ENCODE measurements at regions not wholly inside any gene's neighbourhood (a gene's known extent, or its start where the extent isn't known, plus 50 kb on each side); places are given as distances from the start of the nearest gene placed in this dataset.
"Not testable (repeated sequence)": the region's sequence is repeated elsewhere in the genome, so short reads cannot be mapped to it uniquely, and the experiment has no call there.

GRCh38 chr3:103470498-103470897, 1035.7 kb downstream of the ZPLD1 start:
- Mint-ChIP-seq H3K27me3 (no peaks in the 10 kb centered on the region), H3K36me3 (no peaks in the 10 kb centered on the region), H3K4me1 (no peaks in the 10 kb centered on the region), H3K4me3 (no peak overlapping the region), H3K9me3 (no peaks in the 10 kb centered on the region), H3K27ac (no peak overlapping the region)
- CTCF ChIA-PET: no interaction called here
- DNase-seq: no peak

DNA sequence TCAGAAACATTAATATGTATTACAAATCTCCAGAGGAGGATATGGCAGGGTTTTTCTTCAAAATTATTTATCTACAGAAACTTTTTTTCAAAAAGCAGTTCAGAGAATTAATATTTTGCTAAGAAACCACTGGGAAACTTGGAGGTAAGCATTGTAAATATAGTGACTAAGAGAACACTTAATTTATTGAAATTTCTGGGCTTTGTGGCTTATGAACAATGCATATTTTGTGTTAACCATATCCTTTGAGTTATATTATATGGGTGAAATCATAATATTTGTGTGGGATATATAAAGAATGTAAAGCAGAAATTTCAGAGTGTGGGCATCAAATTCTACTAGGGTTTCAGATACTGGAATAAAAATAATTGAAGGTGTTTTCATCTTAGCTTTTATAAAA, 1059.2 kb downstream of the ZPLD1 start:
- DNase-seq: no peak
- Mint-ChIP-seq H3K4me3 (no peak overlapping the region), H3K27me3 (no peaks in the 10 kb centered on the region), H3K36me3 (no peaks in the 10 kb centered on the region), H3K27ac (no peak overlapping the region), H3K4me1 (no peaks in the 10 kb centered on the region), H3K9me3 (no peaks in the 10 kb centered on the region)
- CTCF ChIA-PET: no interaction called here

GRCh38 chr3:103494512-103494911, 1059.7 kb downstream of the ZPLD1 start:
- no peak for DNase-seq
- Mint-ChIP-seq H3K27ac (no peak overlapping the region), H3K4me1 (no peaks in the 10 kb centered on the region), H3K9me3 (no peaks in the 10 kb centered on the region), H3K27me3 (no peaks in the 10 kb centered on the region), H3K36me3 (no peaks in the 10 kb centered on the region), H3K4me3 (no peak overlapping the region)
- CTCF ChIA-PET: no interaction called here

DNA sequence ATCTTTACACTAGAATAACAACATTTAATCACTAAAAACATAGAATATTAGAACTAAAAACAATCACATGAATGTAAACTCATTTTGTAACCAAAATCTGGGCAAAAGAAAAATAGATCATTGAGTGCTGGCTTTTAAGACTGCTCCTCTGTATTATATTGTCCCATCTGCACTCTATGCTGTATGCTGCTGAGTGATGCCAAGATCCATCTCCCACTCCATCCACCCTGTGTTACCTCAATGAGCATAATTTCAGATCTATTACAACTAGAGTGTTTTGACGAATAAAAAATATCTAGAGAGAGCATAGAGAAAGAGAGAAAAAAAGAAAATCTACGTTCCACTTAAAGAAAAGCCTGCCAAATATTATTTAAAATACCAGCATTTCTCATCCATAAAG, 1060.4 kb downstream of the ZPLD1 start:
- no peak for DNase-seq
- Mint-ChIP-seq H3K27me3 (no peaks in the 10 kb centered on the region), H3K27ac (no peak overlapping the region), H3K4me3 (no peak overlapping the region), H3K9me3 (no peaks in the 10 kb centered on the region), H3K36me3 (no peaks in the 10 kb centered on the region), H3K4me1 (no peaks in the 10 kb centered on the region)
- CTCF ChIA-PET: no interaction called here

- Mint-ChIP-seq H3K27me3 (no peaks in the 10 kb centered on the region), H3K4me3 (no peak overlapping the region), H3K4me1 (no peaks in the 10 kb centered on the region), H3K27ac (no peak overlapping the region), H3K9me3 (no peaks in the 10 kb centered on the region), H3K36me3 (no peaks in the 10 kb centered on the region)
- no peak for DNase-seq
- CTCF ChIA-PET: no interaction called here
These were observed 1064.5 kb downstream of the ZPLD1 start for GRCh38 chr3:103499132-103499900.

- Mint-ChIP-seq H3K27ac (no peak overlapping the region), H3K27me3 (no peaks in the 10 kb centered on the region), H3K4me1 (no peaks in the 10 kb centered on the region), H3K4me3 (no peak overlapping the region), H3K36me3 (no peaks in the 10 kb centered on the region), H3K9me3 (no peaks in the 10 kb centered on the region)
- CTCF ChIA-PET: no interaction called here
- no peak for DNase-seq
These were observed 1065.2 kb downstream of the ZPLD1 start for GRCh38 chr3:103499967-103500366.

DNA sequence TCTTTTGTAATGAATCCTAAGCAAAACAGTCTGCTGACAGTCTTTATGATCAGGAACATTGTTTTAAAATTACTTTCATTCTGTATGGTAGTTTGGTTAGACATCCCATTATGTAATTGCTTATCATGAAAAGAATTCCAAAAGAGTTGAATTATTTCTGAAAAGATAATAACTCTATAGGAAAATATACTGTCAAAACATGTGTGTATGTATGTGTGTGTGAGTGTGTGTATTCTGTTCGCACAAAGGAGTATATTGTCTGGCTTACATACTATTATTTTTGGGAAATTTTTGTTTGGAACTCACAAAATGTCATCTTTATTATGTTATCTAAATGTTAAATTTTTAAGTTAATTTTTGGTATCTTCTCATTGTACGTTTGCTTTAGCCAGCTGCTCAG, 1075.9 kb downstream of the ZPLD1 start:
- no peaks in the 10 kb centered on the region for H3K36me3 Mint-ChIP-seq
- H3K9me3 Mint-ChIP-seq: peaks cover 7% of the 10 kb centered on the region
- H3K4me3 Mint-ChIP-seq: no peak overlapping the region
- H3K27me3 Mint-ChIP-seq: no peaks in the 10 kb centered on the region
- no peak overlapping the region for H3K27ac Mint-ChIP-seq
- no peaks in the 10 kb centered on the region for H3K4me1 Mint-ChIP-seq
- CTCF ChIA-PET: no interaction called here
- DNase-seq: no peak

- peaks cover 5% of the 10 kb centered on the region for H3K9me3 Mint-ChIP-seq
- H3K4me3 Mint-ChIP-seq: no peak overlapping the region
- no peak for DNase-seq
- H3K27ac Mint-ChIP-seq: no peak overlapping the region
- CTCF ChIA-PET: no interaction called here
- no peaks in the 10 kb centered on the region for H3K4me1 Mint-ChIP-seq
- no peaks in the 10 kb centered on the region for H3K36me3 Mint-ChIP-seq
- H3K27me3 Mint-ChIP-seq: no peaks in the 10 kb centered on the region
These were observed 1077.1 kb downstream of the ZPLD1 start for GRCh38 chr3:103511891-103512290.

DNA sequence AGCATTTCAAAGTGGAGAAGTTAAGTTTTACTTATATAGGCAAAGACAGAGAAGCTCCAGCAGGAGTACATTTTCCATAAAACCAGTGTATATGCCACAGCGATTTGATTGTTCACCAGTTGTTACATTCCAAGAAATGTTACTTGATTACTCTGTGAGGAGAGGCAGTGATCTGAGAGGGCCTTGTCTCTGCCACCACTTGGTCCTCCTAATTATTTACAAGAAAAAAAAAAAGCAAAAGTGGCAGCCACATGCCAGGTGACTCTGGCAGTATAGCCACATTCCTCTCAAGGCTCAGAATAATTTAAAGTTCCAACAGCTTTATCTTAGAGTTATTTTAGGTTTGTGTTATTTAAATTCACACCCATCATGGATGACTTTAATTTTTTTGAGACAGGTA, 1077.8 kb downstream of the ZPLD1 start:
- Mint-ChIP-seq H3K36me3 (no peaks in the 10 kb centered on the region), H3K27me3 (no peaks in the 10 kb centered on the region), H3K4me3 (no peak overlapping the region), H3K9me3 (peaks cover 5% of the 10 kb centered on the region), H3K27ac (no peak overlapping the region), H3K4me1 (no peaks in the 10 kb centered on the region)
- DNase-seq: no peak
- CTCF ChIA-PET: no interaction called here

GRCh38 chr3:103513003-103513402, 1078.2 kb downstream of the ZPLD1 start:
- Mint-ChIP-seq H3K9me3 (peaks cover 5% of the 10 kb centered on the region), H3K4me3 (no peak overlapping the region), H3K27ac (no peak overlapping the region), H3K36me3 (no peaks in the 10 kb centered on the region), H3K4me1 (no peaks in the 10 kb centered on the region), H3K27me3 (no peaks in the 10 kb centered on the region)
- DNase-seq: no peak
- CTCF ChIA-PET: no interaction called here

DNA sequence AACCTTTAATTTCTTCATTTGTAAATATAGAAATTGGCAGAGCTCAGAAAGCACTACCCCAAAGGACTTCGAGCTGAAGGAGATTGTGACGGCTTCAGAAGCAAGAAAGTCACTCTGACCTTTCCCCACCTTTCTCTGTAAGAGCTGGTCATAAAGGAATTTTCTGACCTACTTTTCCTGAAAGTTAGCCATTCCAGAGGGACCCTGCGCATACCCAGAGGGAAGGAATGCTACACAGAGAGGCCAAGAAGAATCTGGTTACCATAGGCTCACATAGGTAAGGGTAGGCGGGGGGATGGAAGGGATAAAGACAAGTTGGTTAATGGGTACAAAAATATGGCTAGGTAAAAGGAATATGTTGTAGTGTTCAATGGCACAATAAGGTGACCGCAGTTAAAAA, 1080.3 kb downstream of the ZPLD1 start:
- H3K4me1 Mint-ChIP-seq: no peaks in the 10 kb centered on the region
- no peaks in the 10 kb centered on the region for H3K36me3 Mint-ChIP-seq
- H3K27me3 Mint-ChIP-seq: no peaks in the 10 kb centered on the region
- no peak overlapping the region for H3K27ac Mint-ChIP-seq
- no peak overlapping the region for H3K4me3 Mint-ChIP-seq
- no peak for DNase-seq
- CTCF ChIA-PET: no interaction called here
- peaks cover 5% of the 10 kb centered on the region for H3K9me3 Mint-ChIP-seq

GRCh38 chr3:103516950-103517349, 1082.1 kb downstream of the ZPLD1 start:
- no peak overlapping the region for H3K27ac Mint-ChIP-seq

GRCh38 chr3:103531327-103531726, 1096.5 kb downstream of the ZPLD1 start:
- DNase-seq, H3K27me3 Mint-ChIP-seq, CTCF ChIA-PET, H3K4me3 Mint-ChIP-seq, H3K36me3 Mint-ChIP-seq, H3K27ac Mint-ChIP-seq, H3K9me3 Mint-ChIP-seq, H3K4me1 Mint-ChIP-seq: not testable (repeated sequence)

More at GRCh38 chr3:103516950-103517349, 1082.1 kb downstream of the ZPLD1 start:
- no peak overlapping the region for H3K4me3 Mint-ChIP-seq
- H3K36me3 Mint-ChIP-seq: no peaks in the 10 kb centered on the region
- H3K4me1 Mint-ChIP-seq: no peaks in the 10 kb centered on the region
- CTCF ChIA-PET: no interaction called here
- peaks cover 5% of the 10 kb centered on the region for H3K9me3 Mint-ChIP-seq
- no peak for DNase-seq
- no peaks in the 10 kb centered on the region for H3K27me3 Mint-ChIP-seq

GRCh38 chr3:103532986-103533385, 1098.2 kb downstream of the ZPLD1 start:
- DNase-seq: no peak
- CTCF ChIA-PET: no interaction called here
- no peaks in the 10 kb centered on the region for H3K27me3 Mint-ChIP-seq
- H3K4me1 Mint-ChIP-seq: no peaks in the 10 kb centered on the region
- H3K27ac Mint-ChIP-seq: no peak overlapping the region
- H3K36me3 Mint-ChIP-seq: no peaks in the 10 kb centered on the region
- no peak overlapping the region for H3K4me3 Mint-ChIP-seq
- H3K9me3 Mint-ChIP-seq: no peaks in the 10 kb centered on the region

DNA sequence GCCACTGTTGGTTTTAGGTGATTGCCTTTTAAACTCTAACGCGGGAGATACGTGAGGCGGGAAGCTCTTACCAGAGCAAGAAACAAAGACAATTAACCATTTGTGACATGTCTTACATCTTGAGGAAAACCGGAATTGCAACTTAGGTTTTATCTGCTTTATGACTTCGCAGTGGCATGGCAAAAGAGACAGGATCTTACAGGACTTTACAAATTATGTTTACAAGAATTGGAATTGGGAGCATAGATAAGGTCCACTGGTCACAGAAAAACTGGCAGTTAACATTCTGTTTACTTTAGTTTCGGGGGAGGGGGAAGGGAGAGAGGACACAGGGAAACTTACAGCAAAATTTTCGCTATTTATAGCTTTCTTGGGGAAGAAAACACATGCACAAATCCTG, 1119.6 kb downstream of the ZPLD1 start:
- H3K4me1 Mint-ChIP-seq: no peaks in the 10 kb centered on the region
- H3K36me3 Mint-ChIP-seq: no peaks in the 10 kb centered on the region
- H3K27ac Mint-ChIP-seq: no peak overlapping the region
- DNase-seq: no peak
- no peaks in the 10 kb centered on the region for H3K27me3 Mint-ChIP-seq
- H3K9me3 Mint-ChIP-seq: peaks cover 5% of the 10 kb centered on the region
- CTCF ChIA-PET: no interaction called here
- no peak overlapping the region for H3K4me3 Mint-ChIP-seq

DNA sequence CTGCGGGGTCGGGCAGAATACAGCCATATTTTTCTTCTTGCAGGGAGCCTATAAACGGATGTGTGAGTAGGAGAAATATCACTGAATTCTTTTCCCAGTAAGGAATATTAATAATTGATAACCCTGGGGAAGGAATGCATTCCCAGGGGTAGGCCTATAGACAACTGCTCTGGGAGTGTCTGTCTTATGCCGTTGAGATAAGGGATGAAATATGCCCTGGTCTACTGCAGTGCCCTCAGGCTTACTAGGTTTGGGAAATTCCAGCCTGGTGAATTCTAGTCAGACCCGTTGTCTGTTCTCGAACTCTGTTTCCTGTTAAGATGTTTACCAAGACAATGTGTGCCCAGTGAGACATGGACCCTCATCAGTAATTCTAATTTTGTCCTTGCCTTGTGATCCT, 1129.3 kb downstream of the ZPLD1 start:
- H3K27ac Mint-ChIP-seq, H3K4me1 Mint-ChIP-seq, H3K9me3 Mint-ChIP-seq, H3K27me3 Mint-ChIP-seq, DNase-seq, H3K36me3 Mint-ChIP-seq, CTCF ChIA-PET, H3K4me3 Mint-ChIP-seq: not testable (repeated sequence)

All from activated naive CD4-positive, alpha-beta T cell treated with anti-CD3 and anti-CD28 coated beads, Interleukin-2, amount 10 ng/mL, durations not matched to agents 7 days and 5 days (primary cell).